ENCODE measurements at regions not wholly inside any gene's neighbourhood (a gene's known extent, or its start where the extent isn't known, plus 50 kb on each side); places are given as distances from the start of the nearest gene placed in this dataset.

GRCh38 chr14:97379091-97379531 lies 581.9 kb downstream of the VRK1 start:
- H3K79me2 ChIP-seq (ENCODE audit: insufficient read depth): no peaks in the 10 kb centered on the region
- no peak overlapping the region for H3K4me3 ChIP-seq
- TF ChIP-seq EZH2 (IDR thresholded peaks at IDR 0.05; ENCODE audit: insufficient read depth, poor library complexity, severe bottlenecking): no peak
- no peaks in the 10 kb centered on the region for H3K27me3 ChIP-seq (replicated peaks; ENCODE audit: insufficient read depth)
- H3F3A ChIP-seq (ENCODE audit: insufficient read depth): no peaks in the 10 kb centered on the region
- DNase-seq: no peak
- H4K20me1 ChIP-seq (ENCODE audit: insufficient read depth): no peaks in the 10 kb centered on the region
- no peak overlapping the region for H2AFZ ChIP-seq
- no peak overlapping the region for H3K9ac ChIP-seq
- H3K4me2 ChIP-seq (ENCODE audit: unreplicated experiment): no peak overlapping the region
- no peak overlapping the region for H3K27ac ChIP-seq
- no peaks in the 10 kb centered on the region for H3K4me1 ChIP-seq (ENCODE audit: insufficient read depth)
- H3K9me2 ChIP-seq (ENCODE audit: insufficient read depth): no peaks in the 10 kb centered on the region
- no peaks in the 10 kb centered on the region for H3K9me3 ChIP-seq (ENCODE audit: low read depth)
- in situ Hi-C loops (cut with MboI): no loop called here
- H3K36me3 ChIP-seq (ENCODE audit: low read depth): no peaks in the 10 kb centered on the region
- 54 to 61% methylated on average over 7 of the region's 7 CpGs for WGBS, 2 experiments (ENCODE audit: low coverage in 1 of 2, low lambda C conversion rate in 2 of 2, missing lambda C conversion rate in 2 of 2)

- DNase-seq: no peak
- no peaks in the 10 kb centered on the region for H4K20me1 ChIP-seq (ENCODE audit: insufficient read depth)
- H3K4me2 ChIP-seq (ENCODE audit: unreplicated experiment): no peak overlapping the region
- no peaks in the 10 kb centered on the region for H3K9me3 ChIP-seq (ENCODE audit: low read depth)
- H3K27ac ChIP-seq: no peak overlapping the region
- no peak for TF ChIP-seq EZH2 (IDR thresholded peaks at IDR 0.05; ENCODE audit: insufficient read depth, poor library complexity, severe bottlenecking)
- no peak for TF ChIP-seq EZH2phosphoT487 (IDR thresholded peaks at IDR 0.05; ENCODE audit: insufficient read depth, low read depth)
- H3K27me3 ChIP-seq (replicated peaks; ENCODE audit: insufficient read depth): no peaks in the 10 kb centered on the region
- no peak overlapping the region for H2AFZ ChIP-seq
- H3K36me3 ChIP-seq (ENCODE audit: low read depth): no peaks in the 10 kb centered on the region
- in situ Hi-C loops (cut with MboI): no loop called here
- no peaks in the 10 kb centered on the region for H3K4me1 ChIP-seq (ENCODE audit: insufficient read depth)
- no peaks in the 10 kb centered on the region for H3K79me2 ChIP-seq (ENCODE audit: insufficient read depth)
- H3K4me3 ChIP-seq: no peak overlapping the region
- H3K9me2 ChIP-seq (ENCODE audit: insufficient read depth): no peaks in the 10 kb centered on the region
- H3K9ac ChIP-seq: no peak overlapping the region
- 57 to 59% methylated on average over 7 of the region's 7 CpGs for WGBS, 2 experiments (ENCODE audit: low coverage in 1 of 2, low lambda C conversion rate in 2 of 2, missing lambda C conversion rate in 2 of 2)
- H3F3A ChIP-seq (ENCODE audit: insufficient read depth): no peaks in the 10 kb centered on the region
Measured at GRCh38 chr14:97380539-97380941, 583.4 kb downstream of the VRK1 start.

DNA sequence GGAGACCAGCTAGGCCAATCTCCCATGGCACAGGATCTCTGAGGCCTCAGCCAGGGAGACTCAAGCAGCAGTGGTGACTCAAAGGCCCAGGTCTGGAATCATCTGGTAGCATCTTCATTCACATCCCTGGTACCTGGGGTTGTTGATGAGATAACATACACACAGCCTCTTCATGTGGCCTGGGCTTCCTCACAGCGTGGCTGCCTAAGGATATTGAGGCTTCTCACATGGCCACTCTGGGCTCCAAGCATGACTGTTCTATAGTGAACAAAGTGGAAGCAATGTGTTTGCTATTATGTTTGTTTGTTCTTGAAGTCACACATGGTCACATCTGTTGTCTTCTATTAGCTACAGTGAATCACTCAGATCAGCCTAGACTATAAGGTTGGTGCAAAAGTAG lies 584.1 kb downstream of the VRK1 start:
- in situ Hi-C loops (cut with MboI): no loop called here
- Histone ChIP-seq H3K4me1 (ENCODE audit: insufficient read depth) (no peaks in the 10 kb centered on the region), H3K27me3 (replicated peaks; ENCODE audit: insufficient read depth) (no peaks in the 10 kb centered on the region), H3K9ac (no peak overlapping the region), H3K9me2 (ENCODE audit: insufficient read depth) (no peaks in the 10 kb centered on the region), H3K4me3 (no peak overlapping the region), H3K27ac (no peak overlapping the region), H3K4me2 (ENCODE audit: unreplicated experiment) (no peak overlapping the region), H3F3A (ENCODE audit: insufficient read depth) (no peaks in the 10 kb centered on the region), H3K79me2 (ENCODE audit: insufficient read depth) (no peaks in the 10 kb centered on the region), H3K9me3 (ENCODE audit: low read depth) (no peaks in the 10 kb centered on the region), H4K20me1 (ENCODE audit: insufficient read depth) (no peaks in the 10 kb centered on the region), H2AFZ (no peak overlapping the region), H3K36me3 (ENCODE audit: low read depth) (no peaks in the 10 kb centered on the region)
- 0 to 20% methylated on average over 1 of the region's 1 CpG for WGBS, 2 experiments (ENCODE audit: low coverage in 1 of 2, low lambda C conversion rate in 2 of 2, missing lambda C conversion rate in 2 of 2)
- no peak for DNase-seq
- TF ChIP-seq EZH2phosphoT487 (IDR thresholded peaks at IDR 0.05; ENCODE audit: insufficient read depth, low read depth) (no peak), EZH2 (IDR thresholded peaks at IDR 0.05; ENCODE audit: insufficient read depth, poor library complexity, severe bottlenecking) (no peak)

DNA sequence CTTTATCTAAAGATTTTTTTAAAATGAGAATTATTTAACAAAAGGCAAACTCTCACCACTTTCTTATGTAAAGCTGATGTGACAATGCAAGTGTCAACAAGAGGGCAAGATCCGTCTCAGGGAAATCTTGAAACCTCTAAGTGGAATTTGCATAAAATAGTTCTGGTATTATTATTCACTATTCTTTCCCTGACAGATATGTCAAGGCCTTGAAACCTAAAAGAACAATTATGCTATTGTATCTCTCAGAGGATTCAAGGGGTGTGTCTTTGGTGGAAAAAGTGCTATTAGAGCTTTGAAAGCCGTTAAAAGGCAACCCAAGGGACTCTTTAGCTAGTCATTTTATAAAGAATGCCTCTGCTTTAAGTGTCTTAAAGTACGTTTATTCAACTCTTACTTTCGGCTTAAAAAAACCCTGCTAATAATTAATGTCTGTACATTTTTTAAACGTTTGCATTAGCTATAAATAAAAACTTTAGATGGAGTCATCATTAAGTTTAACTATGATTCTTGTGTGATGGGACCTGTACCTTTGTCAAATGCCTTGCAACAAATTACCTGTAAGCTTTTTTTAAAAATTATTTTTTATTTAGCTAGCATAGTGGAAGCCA lies 585.5 kb downstream of the VRK1 start:
- Histone ChIP-seq H3K9me2 (ENCODE audit: insufficient read depth) (no peaks in the 10 kb centered on the region), H3K27me3 (replicated peaks; ENCODE audit: insufficient read depth) (no peaks in the 10 kb centered on the region), H3K4me1 (ENCODE audit: insufficient read depth) (no peaks in the 10 kb centered on the region), H3K36me3 (ENCODE audit: low read depth) (no peaks in the 10 kb centered on the region), H3F3A (ENCODE audit: insufficient read depth) (no peaks in the 10 kb centered on the region), H3K4me3 (no peak overlapping the region), H3K4me2 (ENCODE audit: unreplicated experiment) (no peak overlapping the region), H4K20me1 (ENCODE audit: insufficient read depth) (no peaks in the 10 kb centered on the region), H3K9ac (no peak overlapping the region), H3K9me3 (ENCODE audit: low read depth) (no peaks in the 10 kb centered on the region), H3K79me2 (ENCODE audit: insufficient read depth) (no peaks in the 10 kb centered on the region), H2AFZ (no peak overlapping the region), H3K27ac (no peak overlapping the region)
- no peak for TF ChIP-seq EZH2phosphoT487 (IDR thresholded peaks at IDR 0.05; ENCODE audit: insufficient read depth, low read depth)
- no peak for TF ChIP-seq EZH2 (IDR thresholded peaks at IDR 0.05; ENCODE audit: insufficient read depth, poor library complexity, severe bottlenecking)
- WGBS, 2 experiments (ENCODE audit: low coverage in 1 of 2, low lambda C conversion rate in 2 of 2, missing lambda C conversion rate in 2 of 2): 21 to 25% methylated on average over 5 of the region's 5 CpGs
- in situ Hi-C loops (cut with MboI): no loop called here
- DNase-seq: no peak

DNA sequence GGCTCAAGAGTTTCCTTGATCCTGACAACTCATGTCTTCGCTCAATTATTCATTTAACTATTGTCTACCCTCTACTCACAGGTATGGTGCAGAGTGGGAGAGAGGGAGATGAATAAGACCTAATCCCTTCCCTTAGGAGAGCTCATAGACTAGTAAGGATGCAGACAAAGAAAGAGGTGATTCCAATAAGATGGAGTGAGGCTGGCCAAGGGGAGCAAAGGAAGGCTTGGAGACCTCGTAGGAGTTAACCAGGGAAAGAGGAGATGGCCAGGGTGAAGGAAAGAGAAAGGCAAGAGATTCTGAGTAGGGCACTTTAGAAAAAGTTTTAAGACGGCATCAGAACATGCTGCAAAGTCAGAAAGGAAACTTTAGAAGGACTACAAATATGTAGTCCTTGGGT lies 588.5 kb downstream of the VRK1 start:
- H3K27me3 ChIP-seq (replicated peaks; ENCODE audit: insufficient read depth): no peaks in the 10 kb centered on the region
- no peak for TF ChIP-seq EZH2 (IDR thresholded peaks at IDR 0.05; ENCODE audit: insufficient read depth, poor library complexity, severe bottlenecking)
- no peak for TF ChIP-seq EZH2phosphoT487 (IDR thresholded peaks at IDR 0.05; ENCODE audit: insufficient read depth, low read depth)
- H3K4me1 ChIP-seq (ENCODE audit: insufficient read depth): no peaks in the 10 kb centered on the region
- DNase-seq: no peak
- H3K79me2 ChIP-seq (ENCODE audit: insufficient read depth): no peaks in the 10 kb centered on the region
- no peaks in the 10 kb centered on the region for H3K36me3 ChIP-seq (ENCODE audit: low read depth)
- H3F3A ChIP-seq (ENCODE audit: insufficient read depth): no peaks in the 10 kb centered on the region
- no peak overlapping the region for H3K9ac ChIP-seq
- H2AFZ ChIP-seq: no peak overlapping the region
- H4K20me1 ChIP-seq (ENCODE audit: insufficient read depth): no peaks in the 10 kb centered on the region
- no peak overlapping the region for H3K4me3 ChIP-seq
- no peak overlapping the region for H3K4me2 ChIP-seq (ENCODE audit: unreplicated experiment)
- H3K9me2 ChIP-seq (ENCODE audit: insufficient read depth): no peaks in the 10 kb centered on the region
- WGBS, 2 experiments (ENCODE audit: low coverage in 1 of 2, low lambda C conversion rate in 2 of 2, missing lambda C conversion rate in 2 of 2): 16 to 27% methylated on average over 3 of the region's 3 CpGs
- in situ Hi-C loops (cut with MboI): no loop called here
- H3K27ac ChIP-seq: no peak overlapping the region
- no peaks in the 10 kb centered on the region for H3K9me3 ChIP-seq (ENCODE audit: low read depth)

Measured in GM23248 (cell line).